ENCODE measurements at regions not wholly inside any gene's neighbourhood (a gene's known extent, or its start where the extent isn't known, plus 50 kb on each side); places are given as distances from the start of the nearest gene placed in this dataset.

GRCh38 chr5:44868541-44868940 is 59.8 kb downstream of the MRPS30 start:
- no peak for DNase-seq (ENCODE audit: low spot score)

GRCh38 chr5:44869928-44870327 is 61.2 kb downstream of the MRPS30 start:
- no peak for DNase-seq (ENCODE audit: low spot score)

- no peak for DNase-seq (ENCODE audit: low spot score)
Measured at GRCh38 chr5:44870430-44870829, 61.7 kb downstream of the MRPS30 start.

- no peak for DNase-seq (ENCODE audit: low spot score)
Measured at GRCh38 chr5:44871401-44871800, 62.7 kb downstream of the MRPS30 start.

DNA sequence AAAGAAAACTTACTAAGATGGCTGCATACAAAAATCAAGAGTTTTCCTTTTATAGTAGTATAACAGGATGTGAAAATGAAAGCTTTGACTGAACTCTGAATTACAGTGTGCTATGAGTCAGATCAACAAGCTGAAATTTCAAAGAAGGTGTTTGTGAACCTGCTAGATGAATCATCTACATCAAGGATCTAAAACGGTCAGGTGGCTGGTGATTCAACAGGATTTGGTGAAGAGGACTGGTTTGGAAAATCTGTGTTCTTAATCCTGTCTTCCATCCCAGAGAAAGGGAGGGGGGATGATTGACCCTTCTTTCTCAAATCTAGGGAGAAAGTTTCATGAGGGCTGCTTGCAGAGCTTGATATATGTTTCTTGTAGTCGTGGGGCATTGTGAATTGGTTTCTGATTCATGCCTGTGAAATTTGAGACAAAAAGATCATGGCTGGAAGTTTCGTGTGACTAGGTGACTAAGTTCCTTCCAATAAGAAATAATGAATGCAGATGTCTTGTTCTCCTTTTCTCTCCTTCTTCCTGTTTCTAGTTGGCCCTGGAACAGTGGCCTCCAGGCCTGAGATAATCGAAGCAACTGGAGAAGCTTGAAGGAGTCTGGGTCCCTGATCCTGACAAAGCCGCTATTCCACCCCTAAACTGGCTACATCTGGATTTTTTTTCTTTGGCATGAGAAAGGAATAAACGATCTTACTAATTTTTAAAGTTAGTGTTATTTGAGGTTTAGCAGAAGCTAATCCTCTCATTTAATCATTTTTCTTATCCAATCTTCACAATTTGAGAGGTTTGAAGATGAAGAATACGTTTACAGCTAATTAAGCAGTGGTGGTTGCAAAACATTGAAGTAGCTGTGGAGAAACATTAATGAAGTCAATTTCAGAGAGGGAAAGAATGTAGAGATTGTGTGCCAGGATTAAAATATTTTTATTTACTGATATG is 67.2 kb downstream of the MRPS30 start:
- DNase-seq (ENCODE audit: low spot score): peak; percentile 92

DNA sequence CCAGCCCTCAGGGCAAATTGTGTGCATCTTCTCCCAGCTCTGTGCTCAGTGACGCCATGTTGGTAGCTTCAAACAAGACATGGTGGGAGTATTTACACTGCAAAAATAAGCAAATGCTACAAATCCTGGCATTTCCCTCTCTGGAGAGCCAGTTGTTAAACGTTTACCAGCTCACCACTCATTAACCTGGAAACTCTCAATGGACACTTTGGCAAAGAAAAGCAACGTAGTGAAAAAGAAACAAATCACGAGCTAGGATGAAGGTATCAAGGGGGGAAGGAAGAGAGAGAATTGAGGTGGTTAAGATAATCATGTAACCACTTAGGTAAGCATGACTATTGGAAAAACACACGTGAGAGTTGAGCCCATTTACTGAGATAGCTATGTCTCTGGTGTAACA is 72.5 kb downstream of the MRPS30 start:
- DNase-seq (ENCODE audit: low spot score): no peak

GRCh38 chr5:44884036-44884435 is 75.3 kb downstream of the MRPS30 start:
- DNase-seq (ENCODE audit: low spot score): no peak

DNA sequence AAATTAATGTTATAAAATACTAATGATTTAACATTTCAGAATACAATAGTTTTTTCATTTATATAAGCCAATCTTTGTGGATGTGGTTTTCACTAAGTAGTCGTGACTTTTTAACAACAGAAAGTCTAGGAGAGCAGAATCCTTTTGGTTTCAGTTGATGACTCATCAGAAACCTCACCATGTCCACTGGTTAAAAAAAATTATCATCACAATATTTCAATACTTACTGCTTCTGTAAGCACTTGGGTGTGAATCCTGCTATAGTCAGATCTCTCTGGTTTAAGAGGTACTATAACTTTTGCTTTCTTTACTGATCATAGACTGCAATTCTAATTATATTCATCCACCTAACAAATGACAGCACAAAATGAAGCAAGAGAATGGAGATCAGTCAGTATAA is 77.2 kb downstream of the MRPS30 start:
- peak; percentile 65 for DNase-seq (ENCODE audit: low spot score)

- DNase-seq (ENCODE audit: low spot score): no peak
Measured at GRCh38 chr5:44887722-44888121, 79.0 kb downstream of the MRPS30 start.

GRCh38 chr5:44888435-44888834 is 79.7 kb downstream of the MRPS30 start:
- DNase-seq (ENCODE audit: low spot score): no peak

- DNase-seq (ENCODE audit: low spot score): no peak
Measured at GRCh38 chr5:44891116-44891515, 82.4 kb downstream of the MRPS30 start.

DNA sequence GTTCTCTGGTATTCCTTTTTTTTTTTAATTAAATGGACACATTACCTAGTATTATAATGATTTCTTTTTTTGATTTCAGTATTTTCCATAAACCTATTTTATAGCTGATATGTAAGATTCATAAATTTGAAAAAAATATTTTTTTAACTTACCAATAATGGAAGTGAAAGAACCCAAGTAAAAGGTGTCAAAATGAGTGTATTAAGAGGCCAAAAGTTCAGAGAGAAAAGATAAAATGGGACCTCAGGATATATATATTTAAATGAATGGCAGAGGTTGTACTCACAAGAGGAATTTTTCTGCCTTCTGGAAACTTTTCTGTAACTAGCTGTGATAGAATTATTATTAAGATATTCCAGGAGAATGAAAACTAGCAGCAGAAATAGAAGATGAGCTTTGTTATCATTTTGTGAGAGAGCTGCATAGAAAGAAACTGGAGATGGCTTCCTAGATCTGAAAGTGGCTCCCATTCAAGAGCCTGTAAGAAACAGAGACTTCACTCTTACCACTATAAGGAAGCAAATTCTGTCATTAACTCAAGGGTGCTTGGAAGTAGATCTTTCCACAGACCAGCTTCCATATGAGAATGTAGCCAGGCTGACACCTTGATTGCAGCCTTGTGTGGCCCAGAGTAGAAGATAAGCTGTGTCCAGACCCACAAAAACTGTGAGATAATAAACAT is 91.7 kb downstream of the MRPS30 start:
- no peak for DNase-seq (ENCODE audit: low spot score)

- no peak for DNase-seq (ENCODE audit: low spot score)
Measured at GRCh38 chr5:44907396-44907795, 98.6 kb downstream of the MRPS30 start.

GRCh38 chr5:44909004-44909403 is 100.3 kb downstream of the MRPS30 start:
- no peak for DNase-seq (ENCODE audit: low spot score)

DNA sequence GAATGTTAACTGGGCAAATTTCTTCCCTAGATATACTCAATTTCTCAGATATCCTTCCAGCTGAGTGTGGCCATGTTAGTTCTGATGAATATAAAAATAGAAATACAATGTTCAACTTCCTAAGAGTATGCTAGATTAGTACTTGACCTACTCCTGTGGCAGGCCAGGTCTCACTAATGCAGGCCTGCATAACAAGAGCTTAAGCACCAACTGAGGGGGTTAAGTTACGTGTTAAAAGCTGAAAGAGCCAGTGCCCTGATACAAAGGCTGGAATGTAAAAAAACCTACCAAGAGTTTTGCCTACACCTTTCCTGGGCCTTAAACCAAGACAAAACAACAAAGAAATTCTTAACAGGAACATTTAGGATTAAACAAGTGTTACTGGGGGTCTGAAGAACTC is 102.8 kb downstream of the MRPS30 start:
- no peak for DNase-seq (ENCODE audit: low spot score)

GRCh38 chr5:44914221-44914620 is 105.5 kb downstream of the MRPS30 start:
- no peak for DNase-seq (ENCODE audit: low spot score)

DNA sequence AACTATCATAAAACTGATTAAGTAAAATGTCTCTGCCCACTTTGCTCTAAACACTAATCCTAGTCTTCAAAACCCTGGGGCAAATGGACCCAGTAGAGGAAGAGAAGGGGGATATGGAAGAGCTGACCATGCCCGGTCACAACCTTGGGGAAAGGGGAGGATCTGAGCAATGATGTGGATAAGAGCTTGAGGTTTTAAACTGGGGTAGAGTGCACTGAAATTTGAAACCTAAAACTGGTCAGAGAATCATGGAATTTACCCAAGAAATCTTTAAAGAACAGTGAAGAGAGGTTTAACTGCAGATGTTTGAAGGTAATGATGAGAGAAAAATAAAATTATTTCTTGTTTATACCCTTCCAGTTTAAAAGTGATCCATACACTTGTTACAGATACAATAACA is 110.8 kb downstream of the MRPS30 start:
- no peak for DNase-seq (ENCODE audit: low spot score)

DNA sequence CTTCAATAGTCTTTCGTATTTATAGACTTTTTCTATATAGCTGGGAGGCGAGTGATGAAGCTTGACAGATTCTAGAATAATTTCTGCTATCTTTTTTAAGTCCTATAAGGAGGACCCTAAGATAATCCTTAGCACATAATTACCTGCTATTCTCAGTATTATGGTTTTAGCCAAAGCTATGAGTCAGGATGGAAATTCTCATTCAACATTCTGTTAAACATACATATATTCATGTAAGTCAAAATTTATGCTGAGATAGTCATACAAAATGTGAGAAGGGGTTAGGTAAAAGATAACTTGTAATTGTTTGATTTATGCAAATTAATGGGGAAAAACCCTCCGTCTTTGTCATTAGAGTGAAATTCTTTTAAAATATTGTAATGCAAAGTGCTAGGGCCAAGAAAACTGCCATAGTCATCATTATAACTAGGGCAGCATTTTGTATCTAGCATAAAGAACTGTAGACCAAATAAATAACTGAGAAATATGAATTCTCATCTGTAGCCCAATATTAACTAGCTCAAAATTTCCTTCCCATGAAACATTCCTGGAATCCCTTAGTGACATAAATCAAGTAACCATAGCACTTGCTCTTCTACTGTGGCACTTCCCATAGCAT is 118.5 kb downstream of the MRPS30 start:
- DNase-seq (ENCODE audit: low spot score): no peak

DNA sequence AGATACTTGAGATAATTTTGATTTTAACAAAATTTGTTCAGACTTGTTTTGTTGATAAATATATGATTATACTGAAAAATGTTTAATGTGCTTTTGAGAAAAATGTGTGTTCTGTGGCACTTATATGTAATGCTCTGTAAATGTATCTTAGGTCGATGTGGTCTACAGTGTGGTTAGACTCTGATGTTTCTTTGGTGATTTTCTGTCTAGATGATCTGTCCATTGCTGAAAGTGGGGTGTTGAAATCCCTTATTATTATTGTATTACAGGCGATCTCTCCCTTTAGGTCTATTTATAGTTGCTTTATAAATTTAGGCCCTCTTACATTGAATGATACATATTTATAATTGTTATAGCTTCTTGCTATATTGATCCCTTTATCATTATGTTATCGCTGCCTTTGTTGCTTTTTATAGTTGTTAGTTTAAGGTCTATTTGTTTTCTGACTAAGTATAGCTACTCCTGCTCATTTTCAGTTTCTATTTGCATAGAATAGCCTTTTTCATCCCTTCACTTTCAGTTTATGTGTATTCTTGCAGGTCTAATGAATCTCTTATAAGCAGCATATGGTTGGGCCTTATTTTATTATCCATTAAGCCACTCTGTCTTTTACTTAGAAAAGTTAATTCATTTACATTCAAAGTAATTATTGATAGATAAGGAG is 124.3 kb downstream of the MRPS30 start:
- no peak for DNase-seq (ENCODE audit: low spot score)

DNA sequence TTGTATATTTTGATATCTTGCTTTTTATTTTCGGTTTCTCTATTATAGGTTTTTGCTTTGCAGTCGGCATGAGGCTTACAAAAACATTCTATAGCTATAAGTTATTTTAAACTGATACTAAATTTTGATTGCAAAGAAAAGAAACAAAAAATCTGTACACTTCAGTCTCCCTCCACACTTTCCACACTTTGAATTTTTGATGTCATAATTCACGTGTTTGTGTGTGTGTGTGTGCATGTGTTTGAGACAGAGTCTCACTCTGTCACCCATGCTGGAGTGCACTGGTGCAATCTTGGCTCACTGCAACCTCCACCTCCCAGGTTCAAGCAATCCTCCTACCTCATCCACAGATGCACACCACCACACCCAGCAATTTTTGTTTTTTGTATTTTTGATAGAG is 124.9 kb downstream of the MRPS30 start:
- DNase-seq (ENCODE audit: low spot score): no peak

DNA sequence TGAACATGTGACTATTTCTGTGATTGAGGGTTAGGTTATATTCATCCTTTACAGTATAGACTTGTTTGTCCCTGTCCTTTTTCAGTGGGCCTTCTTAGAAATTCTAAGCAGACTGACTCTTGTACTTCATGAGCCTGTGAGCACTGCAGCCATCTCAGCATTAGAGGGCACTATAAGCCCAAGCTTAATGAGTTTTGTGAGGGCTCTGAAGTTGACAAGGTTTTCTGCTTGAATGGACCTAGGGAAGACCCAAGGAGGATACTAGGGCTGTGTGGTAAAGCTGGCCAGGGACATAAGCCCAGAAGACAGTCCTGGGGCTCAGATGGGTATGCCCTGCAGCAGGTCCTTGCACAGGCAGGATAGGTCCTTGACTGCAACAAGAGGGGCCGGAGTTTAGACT is 126.5 kb downstream of the MRPS30 start:
- DNase-seq (ENCODE audit: low spot score): peak; percentile 15

DNA sequence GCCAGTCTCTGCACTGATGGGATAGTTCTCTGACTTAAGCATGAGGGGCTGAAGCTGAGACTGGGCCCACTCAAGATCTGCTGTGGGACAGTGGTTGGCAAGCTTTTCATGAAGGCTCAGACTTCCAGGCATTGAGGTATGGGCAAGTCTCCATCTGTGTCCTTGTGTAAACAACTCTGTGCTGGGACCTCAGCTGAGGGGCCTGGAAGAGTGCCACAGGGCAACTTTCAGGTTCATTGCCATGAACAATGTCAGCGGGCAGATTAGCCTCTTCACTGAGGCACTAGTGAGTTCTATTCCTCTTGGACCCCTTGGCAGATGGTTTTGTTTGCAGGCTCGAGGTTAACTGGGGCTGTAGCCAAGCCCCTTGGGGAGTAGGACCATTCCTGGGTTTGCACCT is 127.1 kb downstream of the MRPS30 start:
- no peak for DNase-seq (ENCODE audit: low spot score)
